ENCODE measurements at regions not wholly inside any gene's neighbourhood (a gene's known extent, or its start where the extent isn't known, plus 50 kb on each side); places are given as distances from the start of the nearest gene placed in this dataset.

GRCh38 chr4:42277291-42277690 is 120.0 kb upstream of the SHISA3 start:
- H2AFZ ChIP-seq (ENCODE audit: control insufficient read depth, low read depth, low read length) = no peak overlapping the region
- in situ Hi-C loops (cut with MboI) = loop anchor here (10.0 kb wide), 1 partner anchor 598 kb away; no protein-coding TSS in a partner anchor
- intact Hi-C loops (cut with micrococcal nuclease; ENCODE audit: unreplicated experiment) = no loop called here
- no TSS peak for BruUV-seq (replicated peaks)
- H3K79me2 ChIP-seq (ENCODE audit: control insufficient read depth, insufficient read depth, low read length) = no peaks in the 10 kb centered on the region
- H3K27ac ChIP-seq (ENCODE audit: control insufficient read depth, insufficient read depth) = no peak overlapping the region
- TF ChIP-seq, protein P1, sequence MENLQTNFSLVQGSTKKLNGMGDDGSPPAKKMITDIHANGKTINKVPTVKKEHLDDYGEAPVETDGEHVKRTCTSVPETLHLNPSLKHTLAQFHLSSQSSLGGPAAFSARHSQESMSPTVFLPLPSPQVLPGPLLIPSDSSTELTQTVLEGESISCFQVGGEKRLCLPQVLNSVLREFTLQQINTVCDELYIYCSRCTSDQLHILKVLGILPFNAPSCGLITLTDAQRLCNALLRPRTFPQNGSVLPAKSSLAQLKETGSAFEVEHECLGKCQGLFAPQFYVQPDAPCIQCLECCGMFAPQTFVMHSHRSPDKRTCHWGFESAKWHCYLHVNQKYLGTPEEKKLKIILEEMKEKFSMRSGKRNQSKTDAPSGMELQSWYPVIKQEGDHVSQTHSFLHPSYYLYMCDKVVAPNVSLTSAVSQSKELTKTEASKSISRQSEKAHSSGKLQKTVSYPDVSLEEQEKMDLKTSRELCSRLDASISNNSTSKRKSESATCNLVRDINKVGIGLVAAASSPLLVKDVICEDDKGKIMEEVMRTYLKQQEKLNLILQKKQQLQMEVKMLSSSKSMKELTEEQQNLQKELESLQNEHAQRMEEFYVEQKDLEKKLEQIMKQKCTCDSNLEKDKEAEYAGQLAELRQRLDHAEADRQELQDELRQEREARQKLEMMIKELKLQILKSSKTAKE (IDR thresholded peaks at IDR 0.05; ENCODE audit: low read depth, poor library complexity, severe bottlenecking) = no peak
- TF ChIP-seq ELK1 (IDR thresholded peaks at IDR 0.05; ENCODE audit: low read depth, low read length) = no peak
- no peak for TF ChIP-seq HDAC2 (IDR thresholded peaks at IDR 0.05)
- no peak for TF ChIP-seq TCF7 (IDR thresholded peaks at IDR 0.05; ENCODE audit: borderline replicate concordance)
- no peak for TF ChIP-seq STAT1 (conservative IDR thresholded peaks at IDR 0.05)
- H3K4me2 ChIP-seq (ENCODE audit: control insufficient read depth, insufficient read depth) = no peak overlapping the region
- SMC1A ChIA-PET (ENCODE audit: uncharacterized antibody, unreplicated experiment) = interaction anchor here (1.3 to 2.4 kb wide), 2 partner anchors 242 to 319 kb away, joined by 3 to 9 read pairs; no protein-coding TSS in a partner anchor
- no peaks in the 10 kb centered on the region for H4K20me1 ChIP-seq (ENCODE audit: control insufficient read depth, insufficient read depth)
- RAD21 ChIA-PET (ENCODE audit: unreplicated experiment) = no interaction called here
- H3K27me3 ChIP-seq (replicated peaks in 1 of 2; ENCODE audit: control insufficient read depth in 2 of 2, insufficient read depth in 2 of 2, low read length in 1 of 2) = no peaks in the 10 kb centered on the region
- peaks cover 18% of the 10 kb centered on the region for H3K4me1 ChIP-seq (ENCODE audit: control insufficient read depth, insufficient read depth, low read length)
- POLR2A ChIA-PET = no interaction called here
- no peak overlapping the region for H3K9ac ChIP-seq (ENCODE audit: control insufficient read depth, insufficient read depth, low read length)
- 87% methylated on average over 2 of the region's 2 CpGs for WGBS (ENCODE audit: insufficient coverage, insufficient replicate concordance, low lambda C conversion rate, missing lambda C conversion rate)
- H3K36me3 ChIP-seq (ENCODE audit: control insufficient read depth in 2 of 2, insufficient read depth in 2 of 2, low read length in 1 of 2) = no peaks in the 10 kb centered on the region
- H3K4me3 ChIP-seq = no peak overlapping the region
- FAIRE-seq (no peak), ATAC-seq (no peak), DNase-seq (ENCODE audit: low read depth, low spot score) (no peak)
- no peaks in the 10 kb centered on the region for H3K9me3 ChIP-seq (replicated peaks; ENCODE audit: control insufficient read depth, insufficient read depth, low read length)
- CTCF ChIA-PET = interaction anchor here (0.6 to 1.4 kb wide), 4 partner anchors 18 to 320 kb away, joined by 3 to 5 read pairs (median 4); no protein-coding TSS in a partner anchor
